ENCODE measurements at regions not wholly inside any gene's neighbourhood (a gene's known extent, or its start where the extent isn't known, plus 50 kb on each side); places are given as distances from the start of the nearest gene placed in this dataset.

- intact Hi-C loops (cut with micrococcal nuclease), result no loop called here
- no peak overlapping the region for H3K4me3 Mint-ChIP-seq
- H3K4me1 Mint-ChIP-seq (ENCODE audit: low read depth), result no peaks in the 10 kb centered on the region
- H3K36me3 Mint-ChIP-seq (ENCODE audit: low read depth), result no peaks in the 10 kb centered on the region
- H3K27me3 Mint-ChIP-seq, result no peaks in the 10 kb centered on the region
- H3K9me3 Mint-ChIP-seq, result peaks cover 23% of the 10 kb centered on the region
- H3K27ac Mint-ChIP-seq, result no peak overlapping the region
Measured at GRCh38 chr3:83729576-83729975, 1229.2 kb upstream of the CADM2 start.

- H3K36me3 Mint-ChIP-seq (ENCODE audit: low read depth), result no peaks in the 10 kb centered on the region
- intact Hi-C loops (cut with micrococcal nuclease), result no loop called here
- no peaks in the 10 kb centered on the region for H3K4me1 Mint-ChIP-seq (ENCODE audit: low read depth)
- no peaks in the 10 kb centered on the region for H3K27me3 Mint-ChIP-seq
- H3K27ac Mint-ChIP-seq, result no peak overlapping the region
- H3K4me3 Mint-ChIP-seq, result no peak overlapping the region
- H3K9me3 Mint-ChIP-seq, result no peaks in the 10 kb centered on the region
Measured at GRCh38 chr3:83734656-83735055, 1224.1 kb upstream of the CADM2 start.

GRCh38 chr3:83738202-83738601 is 1220.6 kb upstream of the CADM2 start:
- Mint-ChIP-seq H3K36me3 (ENCODE audit: low read depth) (no peaks in the 10 kb centered on the region), H3K4me1 (ENCODE audit: low read depth) (no peaks in the 10 kb centered on the region), H3K4me3 (no peak overlapping the region), H3K27me3 (no peaks in the 10 kb centered on the region), H3K9me3 (peaks cover 7% of the 10 kb centered on the region), H3K27ac (no peak overlapping the region)
- intact Hi-C loops (cut with micrococcal nuclease), result no loop called here

- Mint-ChIP-seq H3K9me3 (peaks cover 7% of the 10 kb centered on the region), H3K4me1 (ENCODE audit: low read depth) (no peaks in the 10 kb centered on the region), H3K36me3 (ENCODE audit: low read depth) (no peaks in the 10 kb centered on the region), H3K27ac (no peak overlapping the region), H3K4me3 (no peak overlapping the region), H3K27me3 (no peaks in the 10 kb centered on the region)
- intact Hi-C loops (cut with micrococcal nuclease), result no loop called here
Measured at GRCh38 chr3:83740504-83740903, 1218.3 kb upstream of the CADM2 start.

GRCh38 chr3:83765956-83766355 is 1192.8 kb upstream of the CADM2 start:
- H3K4me3 Mint-ChIP-seq, result no peak overlapping the region
- intact Hi-C loops (cut with micrococcal nuclease), result no loop called here
- H3K27ac Mint-ChIP-seq, result no peak overlapping the region
- H3K9me3 Mint-ChIP-seq, result peaks cover 22% of the 10 kb centered on the region
- H3K27me3 Mint-ChIP-seq, result no peaks in the 10 kb centered on the region
- H3K4me1 Mint-ChIP-seq (ENCODE audit: low read depth), result no peaks in the 10 kb centered on the region
- H3K36me3 Mint-ChIP-seq (ENCODE audit: low read depth), result no peaks in the 10 kb centered on the region

- peaks cover 15% of the 10 kb centered on the region for H3K9me3 Mint-ChIP-seq
- H3K4me3 Mint-ChIP-seq, result no peak overlapping the region
- no peaks in the 10 kb centered on the region for H3K36me3 Mint-ChIP-seq (ENCODE audit: low read depth)
- no peak overlapping the region for H3K27ac Mint-ChIP-seq
- H3K4me1 Mint-ChIP-seq (ENCODE audit: low read depth), result no peaks in the 10 kb centered on the region
- no peaks in the 10 kb centered on the region for H3K27me3 Mint-ChIP-seq
- intact Hi-C loops (cut with micrococcal nuclease), result no loop called here
Measured at GRCh38 chr3:83769791-83770663, 1188.8 kb upstream of the CADM2 start.

- Mint-ChIP-seq H3K4me3 (no peak overlapping the region), H3K36me3 (ENCODE audit: low read depth) (no peaks in the 10 kb centered on the region), H3K4me1 (ENCODE audit: low read depth) (no peaks in the 10 kb centered on the region), H3K9me3 (peaks cover 15% of the 10 kb centered on the region), H3K27ac (no peak overlapping the region), H3K27me3 (no peaks in the 10 kb centered on the region)
- intact Hi-C loops (cut with micrococcal nuclease), result no loop called here
Measured at GRCh38 chr3:83770664-83771402, 1188.0 kb upstream of the CADM2 start.

GRCh38 chr3:83802801-83803200 is 1156.0 kb upstream of the CADM2 start:
- Mint-ChIP-seq H3K36me3 (ENCODE audit: low read depth) (no peaks in the 10 kb centered on the region), H3K9me3 (peaks cover 7% of the 10 kb centered on the region), H3K4me3 (no peak overlapping the region), H3K27me3 (no peaks in the 10 kb centered on the region), H3K4me1 (ENCODE audit: low read depth) (no peaks in the 10 kb centered on the region), H3K27ac (no peak overlapping the region)
- intact Hi-C loops (cut with micrococcal nuclease), result no loop called here

GRCh38 chr3:83807511-83807910 is 1151.3 kb upstream of the CADM2 start:
- H3K4me3 Mint-ChIP-seq, result no peak overlapping the region
- intact Hi-C loops (cut with micrococcal nuclease), result no loop called here
- H3K4me1 Mint-ChIP-seq (ENCODE audit: low read depth), result no peaks in the 10 kb centered on the region
- H3K27me3 Mint-ChIP-seq, result no peaks in the 10 kb centered on the region
- no peaks in the 10 kb centered on the region for H3K36me3 Mint-ChIP-seq (ENCODE audit: low read depth)
- no peak overlapping the region for H3K27ac Mint-ChIP-seq
- H3K9me3 Mint-ChIP-seq, result peaks cover 12% of the 10 kb centered on the region

- no peaks in the 10 kb centered on the region for H3K4me1 Mint-ChIP-seq (ENCODE audit: low read depth)
- no peaks in the 10 kb centered on the region for H3K36me3 Mint-ChIP-seq (ENCODE audit: low read depth)
- intact Hi-C loops (cut with micrococcal nuclease), result no loop called here
- peaks cover 28% of the 10 kb centered on the region for H3K9me3 Mint-ChIP-seq
- H3K27me3 Mint-ChIP-seq, result no peaks in the 10 kb centered on the region
- no peak overlapping the region for H3K4me3 Mint-ChIP-seq
- H3K27ac Mint-ChIP-seq, result no peak overlapping the region
Measured at GRCh38 chr3:83813176-83813575, 1145.6 kb upstream of the CADM2 start.

GRCh38 chr3:83816653-83817052 is 1142.1 kb upstream of the CADM2 start:
- no peaks in the 10 kb centered on the region for H3K4me1 Mint-ChIP-seq (ENCODE audit: low read depth)
- intact Hi-C loops (cut with micrococcal nuclease), result no loop called here
- no peaks in the 10 kb centered on the region for H3K27me3 Mint-ChIP-seq
- no peaks in the 10 kb centered on the region for H3K36me3 Mint-ChIP-seq (ENCODE audit: low read depth)
- no peak overlapping the region for H3K27ac Mint-ChIP-seq
- peaks cover 34% of the 10 kb centered on the region for H3K9me3 Mint-ChIP-seq
- no peak overlapping the region for H3K4me3 Mint-ChIP-seq

GRCh38 chr3:83821506-83821905 is 1137.3 kb upstream of the CADM2 start:
- no peaks in the 10 kb centered on the region for H3K4me1 Mint-ChIP-seq (ENCODE audit: low read depth)
- intact Hi-C loops (cut with micrococcal nuclease), result no loop called here
- peaks cover 9% of the 10 kb centered on the region for H3K9me3 Mint-ChIP-seq

GRCh38 chr3:83823095-83823494 is 1135.7 kb upstream of the CADM2 start:
- H3K27me3 Mint-ChIP-seq, result no peaks in the 10 kb centered on the region
- no peak overlapping the region for H3K4me3 Mint-ChIP-seq
- no peak overlapping the region for H3K27ac Mint-ChIP-seq
- H3K9me3 Mint-ChIP-seq, result peaks cover 9% of the 10 kb centered on the region
- no peaks in the 10 kb centered on the region for H3K4me1 Mint-ChIP-seq (ENCODE audit: low read depth)
- intact Hi-C loops (cut with micrococcal nuclease), result no loop called here
- no peaks in the 10 kb centered on the region for H3K36me3 Mint-ChIP-seq (ENCODE audit: low read depth)

More at GRCh38 chr3:83821506-83821905, 1137.3 kb upstream of the CADM2 start:
- no peak overlapping the region for H3K4me3 Mint-ChIP-seq
- no peak overlapping the region for H3K27ac Mint-ChIP-seq
- H3K36me3 Mint-ChIP-seq (ENCODE audit: low read depth), result no peaks in the 10 kb centered on the region
- no peaks in the 10 kb centered on the region for H3K27me3 Mint-ChIP-seq

- Mint-ChIP-seq H3K4me3 (no peak overlapping the region), H3K27ac (no peak overlapping the region), H3K27me3 (no peaks in the 10 kb centered on the region), H3K4me1 (ENCODE audit: low read depth) (no peaks in the 10 kb centered on the region), H3K36me3 (ENCODE audit: low read depth) (no peaks in the 10 kb centered on the region), H3K9me3 (peaks cover 6% of the 10 kb centered on the region)
- intact Hi-C loops (cut with micrococcal nuclease), result no loop called here
Measured at GRCh38 chr3:83835040-83835439, 1123.7 kb upstream of the CADM2 start.
